DMS153 (cell line): ENCODE measurements at regions not wholly inside any gene's neighbourhood (a gene's known extent, or its start where the extent isn't known, plus 50 kb on each side); places are given as distances from the start of the nearest gene placed in this dataset.

Experiments used
- DNase-seq: peaks from one replicate; lab custom pipeline; 2025; lab: John Stamatoyannopoulos, UW

DNA sequence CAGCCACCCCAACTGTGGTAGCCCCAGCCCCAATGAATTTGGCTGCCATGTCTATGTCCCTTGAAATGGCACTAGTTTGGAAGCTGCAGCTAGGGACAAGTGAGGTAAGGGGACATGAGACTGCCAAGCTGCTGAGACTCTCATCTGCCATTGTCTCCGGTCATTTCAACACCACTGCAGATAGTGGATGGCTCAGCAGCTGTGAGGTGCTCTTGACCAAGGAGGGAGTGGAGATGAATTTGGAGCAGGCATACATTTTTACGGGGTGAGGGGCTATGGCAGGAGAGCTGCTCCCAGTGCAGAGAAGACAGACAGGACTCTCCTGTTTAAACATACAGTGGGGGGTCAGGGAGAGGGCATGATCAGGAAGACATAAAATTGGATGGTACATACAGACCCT, 315.5 kb upstream of the CAMK1G start:
- DNase-seq: no peak

DNA sequence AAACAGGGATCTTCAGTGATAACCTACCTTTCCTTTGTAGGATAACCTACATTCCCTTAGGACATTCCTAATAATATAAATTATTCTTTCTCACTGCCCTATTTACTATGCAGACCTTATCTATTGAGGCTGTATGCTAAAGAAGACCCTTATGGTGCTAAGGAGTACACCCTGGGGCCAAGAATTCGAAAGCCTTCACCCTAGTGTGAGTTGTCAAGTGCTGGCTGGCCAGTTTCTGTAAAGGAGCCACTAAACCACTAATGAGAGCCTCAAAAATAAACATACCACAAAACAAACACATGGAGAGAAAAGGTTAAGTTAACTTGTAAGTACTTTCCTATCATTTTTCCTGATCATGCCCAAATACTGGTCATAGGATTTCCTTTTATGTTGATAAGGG, 315.0 kb upstream of the CAMK1G start:
- DNase-seq: no peak

DNA sequence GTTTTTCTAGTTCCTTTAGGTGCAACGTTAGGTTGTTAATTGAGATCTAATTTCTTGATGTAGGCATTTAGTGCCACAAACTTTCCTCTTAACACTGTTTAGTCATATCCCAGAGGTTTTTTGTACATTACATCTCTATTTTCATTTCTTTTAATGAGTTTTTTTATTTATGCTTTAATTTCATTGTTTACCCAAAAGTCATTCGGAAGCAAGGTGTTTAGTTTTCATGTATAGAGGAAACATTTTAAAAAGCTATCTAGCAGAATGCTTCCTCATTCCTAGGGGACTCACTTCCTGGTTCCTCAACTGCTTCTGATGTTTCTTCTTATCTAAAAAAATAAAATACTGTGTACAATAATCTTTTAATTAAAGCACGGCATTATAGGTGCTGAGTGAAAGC, 307.2 kb upstream of the CAMK1G start:
- DNase-seq: no peak

DNA sequence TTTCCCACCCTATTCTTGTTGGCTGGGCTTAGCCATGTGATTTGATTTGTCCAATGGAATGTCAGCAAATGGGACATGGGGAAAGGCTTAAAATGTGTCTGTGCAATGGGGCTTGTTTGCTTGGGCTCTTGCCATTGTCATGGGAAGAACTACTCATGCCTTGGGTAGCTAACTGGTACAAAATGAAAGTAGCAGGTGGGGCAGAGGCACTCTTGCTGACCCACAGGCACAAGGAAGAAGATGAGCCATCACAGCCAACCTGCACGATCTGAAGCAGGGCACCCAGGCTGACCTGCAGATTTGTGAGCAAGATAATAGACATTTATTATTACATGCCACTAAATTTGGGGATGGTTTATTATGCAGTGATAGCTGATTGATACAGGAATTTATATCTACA, 305.9 kb upstream of the CAMK1G start:
- DNase-seq: no peak

DNA sequence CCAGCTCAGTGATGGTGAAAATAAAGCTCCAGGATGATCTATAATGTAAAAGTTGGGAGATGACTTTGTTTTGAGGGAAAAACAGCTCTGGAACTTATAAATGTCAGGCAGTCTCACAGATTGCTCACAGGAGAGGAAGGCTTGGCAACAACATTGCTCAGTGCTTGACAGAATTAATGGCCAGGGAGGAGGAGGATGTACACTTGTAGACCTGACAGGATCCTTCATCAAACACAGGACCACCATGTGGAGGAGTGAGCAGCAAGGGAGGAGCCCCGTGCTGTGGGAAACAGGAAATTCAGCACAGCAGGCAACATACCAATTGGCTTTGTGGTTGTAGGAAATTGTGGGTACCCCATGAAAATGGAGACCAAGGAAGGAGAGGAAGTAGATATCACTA, 291.8 kb upstream of the CAMK1G start:
- DNase-seq: no peak

DNA sequence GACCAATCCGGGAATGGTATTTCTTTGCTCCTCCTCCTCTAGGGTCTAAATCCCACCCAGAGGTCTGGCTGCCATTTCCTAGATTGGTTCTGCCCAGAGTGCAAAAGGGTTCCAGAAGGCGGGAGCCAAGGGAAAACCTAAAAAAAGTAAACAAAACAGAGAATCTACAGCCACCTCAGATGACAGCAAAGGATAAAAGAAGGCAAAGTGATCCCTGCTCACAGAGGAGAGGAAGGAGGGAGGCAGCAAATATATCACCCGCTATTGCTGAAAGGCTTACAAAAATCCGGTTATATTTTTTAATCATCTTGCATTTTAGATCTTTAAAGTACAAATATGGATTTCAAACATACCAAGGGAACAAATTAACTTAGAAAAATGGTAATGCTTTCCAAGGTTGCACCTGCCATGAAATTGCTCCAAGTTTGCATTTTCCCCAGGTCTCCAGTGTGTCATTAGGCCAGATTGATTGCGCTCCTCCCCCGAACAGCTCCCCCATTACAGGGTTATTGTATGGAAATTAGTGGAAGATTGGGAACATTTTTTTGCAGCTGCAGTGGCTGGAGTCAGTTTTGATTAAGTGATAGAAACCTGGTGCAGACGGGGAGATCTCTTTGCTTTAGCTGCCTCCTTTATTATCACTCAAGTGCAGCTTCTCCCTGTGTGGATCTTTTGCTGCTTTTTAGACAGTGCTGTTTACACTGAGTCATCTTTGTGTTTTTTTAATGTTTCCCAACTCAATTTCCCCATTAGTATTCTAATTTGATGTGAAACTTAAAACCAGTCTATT, 280.5 kb upstream of the CAMK1G start:
- DNase-seq: no peak

DNA sequence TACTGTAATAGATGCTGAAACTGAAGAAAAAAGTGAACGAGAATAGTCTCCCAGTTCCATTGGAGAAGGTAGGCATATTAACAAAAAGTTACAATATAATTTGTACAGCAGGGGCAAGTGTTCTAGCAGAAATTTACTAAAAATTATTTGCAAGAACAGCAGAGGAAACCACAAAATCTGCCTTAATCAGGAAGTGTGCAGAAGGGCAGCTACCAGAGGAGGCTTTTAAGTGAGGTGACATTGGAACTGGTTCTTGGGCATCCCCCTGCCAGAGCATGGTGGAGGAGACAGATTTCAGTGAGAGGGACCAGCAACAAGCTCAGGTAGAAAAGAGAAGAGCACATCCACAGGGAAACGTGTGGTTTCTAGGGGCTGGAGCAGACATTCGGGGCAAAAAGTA, 279.3 kb upstream of the CAMK1G start:
- DNase-seq: no peak

DNA sequence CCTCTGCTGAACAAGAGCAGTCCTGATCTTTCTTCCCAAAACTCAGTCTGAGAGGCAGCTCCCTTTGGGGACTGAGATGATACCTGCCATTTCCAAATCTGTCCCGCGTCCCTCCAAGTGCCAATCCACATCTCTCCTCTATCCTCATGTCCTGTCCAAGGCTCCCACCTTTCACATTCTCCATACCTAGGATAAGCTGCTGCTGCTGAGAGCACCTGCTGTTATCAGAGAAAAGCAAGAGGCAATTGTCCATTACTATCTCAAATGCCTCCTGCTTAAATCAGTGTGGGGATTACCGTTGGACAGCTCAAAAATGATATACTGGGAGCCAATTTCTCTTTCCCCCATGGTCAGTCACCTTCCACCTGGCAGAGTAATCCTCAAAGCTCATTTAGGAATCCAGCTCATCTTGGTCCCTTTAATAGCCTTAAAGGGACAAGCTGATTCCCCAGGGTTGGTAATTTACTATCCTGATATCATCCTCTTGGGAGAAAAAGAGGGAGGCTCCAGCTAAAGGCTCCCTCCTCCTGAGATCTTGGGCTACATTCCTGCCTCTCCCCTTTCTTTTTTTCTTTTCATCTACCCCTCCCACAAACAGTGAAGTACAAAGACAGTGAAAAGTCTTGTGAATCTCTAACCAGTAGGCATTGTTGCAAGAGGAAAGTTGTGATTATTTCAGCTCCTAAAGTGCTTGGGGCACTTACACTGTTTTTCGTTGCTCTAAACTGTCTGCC, 278.1 kb upstream of the CAMK1G start:
- DNase-seq: no peak

DNA sequence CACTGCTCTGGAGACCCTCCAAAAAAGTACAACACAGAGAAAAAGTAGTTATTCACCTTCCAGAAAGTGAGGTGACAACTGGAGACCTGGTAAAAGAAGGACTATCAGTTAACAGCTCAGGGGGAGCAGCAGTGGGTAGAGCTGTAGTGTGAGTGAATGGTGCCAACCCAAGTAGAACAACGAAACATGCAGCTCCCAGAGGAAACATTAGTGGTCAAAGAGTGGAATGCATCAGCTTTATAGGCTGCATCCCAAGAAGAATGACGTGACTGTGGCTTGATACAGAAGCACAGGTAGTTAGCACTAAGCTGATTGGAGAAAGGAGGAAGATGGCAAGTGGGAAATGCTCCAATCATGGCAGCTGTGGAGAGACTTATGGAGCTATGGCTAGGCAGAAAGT, 275.7 kb upstream of the CAMK1G start:
- DNase-seq: no peak

DNA sequence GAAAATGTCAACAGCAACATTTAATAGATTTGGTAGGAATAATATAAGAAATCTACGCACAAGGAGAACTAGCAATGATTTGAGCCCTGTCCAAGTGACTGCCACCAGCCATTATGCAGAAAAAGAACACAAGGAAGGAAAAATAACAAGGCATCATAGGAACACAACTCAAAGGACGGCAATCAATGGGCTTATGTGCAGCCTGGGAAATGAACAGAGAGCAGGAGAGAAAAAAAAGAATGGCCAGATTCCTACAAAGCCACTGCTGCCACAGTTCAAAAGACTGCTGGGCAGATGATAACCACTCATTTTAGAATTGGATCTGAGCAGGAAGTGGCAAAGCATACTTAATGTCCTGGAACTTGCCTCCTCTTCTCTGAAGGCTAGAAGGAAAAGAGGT, 274.3 kb upstream of the CAMK1G start:
- DNase-seq: no peak

DNA sequence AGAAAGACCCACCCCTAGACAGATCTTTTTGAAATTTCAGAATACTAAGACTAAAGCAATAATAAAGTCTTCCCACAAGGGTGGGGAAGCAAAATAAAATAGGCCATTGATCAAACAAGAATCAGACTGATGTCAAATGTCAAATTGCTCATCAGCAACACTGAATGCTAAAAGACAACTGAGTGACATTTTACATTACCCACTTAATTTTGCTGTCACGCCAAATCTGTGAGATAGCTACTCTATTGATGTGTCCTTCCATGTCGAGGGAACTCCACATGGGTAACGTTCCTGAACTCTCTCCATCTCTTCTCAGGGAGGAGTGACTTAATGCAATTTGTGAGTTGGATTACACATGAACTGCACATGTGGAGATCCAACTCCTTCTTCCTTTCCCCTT, 271.7 kb upstream of the CAMK1G start:
- no peak for DNase-seq

DNA sequence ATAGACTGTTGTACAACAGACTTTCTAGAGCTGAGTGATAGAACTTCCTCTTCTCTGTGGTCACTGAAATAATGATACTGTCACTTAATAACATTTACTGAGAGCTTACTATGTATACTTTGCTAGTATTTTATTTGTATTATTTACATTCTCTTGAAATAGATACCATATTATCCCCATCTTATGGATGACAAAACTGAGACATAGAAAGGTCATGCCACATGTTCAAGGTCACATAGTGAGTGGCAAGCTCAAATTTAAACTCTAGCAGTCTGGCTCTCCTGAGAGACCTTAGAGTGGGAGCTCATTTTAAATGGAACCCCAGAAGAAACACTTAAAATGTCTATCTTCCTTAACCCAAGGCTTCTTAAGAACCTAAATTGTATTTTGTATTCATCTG, 266.6 kb upstream of the CAMK1G start:
- DNase-seq: no peak

DNA sequence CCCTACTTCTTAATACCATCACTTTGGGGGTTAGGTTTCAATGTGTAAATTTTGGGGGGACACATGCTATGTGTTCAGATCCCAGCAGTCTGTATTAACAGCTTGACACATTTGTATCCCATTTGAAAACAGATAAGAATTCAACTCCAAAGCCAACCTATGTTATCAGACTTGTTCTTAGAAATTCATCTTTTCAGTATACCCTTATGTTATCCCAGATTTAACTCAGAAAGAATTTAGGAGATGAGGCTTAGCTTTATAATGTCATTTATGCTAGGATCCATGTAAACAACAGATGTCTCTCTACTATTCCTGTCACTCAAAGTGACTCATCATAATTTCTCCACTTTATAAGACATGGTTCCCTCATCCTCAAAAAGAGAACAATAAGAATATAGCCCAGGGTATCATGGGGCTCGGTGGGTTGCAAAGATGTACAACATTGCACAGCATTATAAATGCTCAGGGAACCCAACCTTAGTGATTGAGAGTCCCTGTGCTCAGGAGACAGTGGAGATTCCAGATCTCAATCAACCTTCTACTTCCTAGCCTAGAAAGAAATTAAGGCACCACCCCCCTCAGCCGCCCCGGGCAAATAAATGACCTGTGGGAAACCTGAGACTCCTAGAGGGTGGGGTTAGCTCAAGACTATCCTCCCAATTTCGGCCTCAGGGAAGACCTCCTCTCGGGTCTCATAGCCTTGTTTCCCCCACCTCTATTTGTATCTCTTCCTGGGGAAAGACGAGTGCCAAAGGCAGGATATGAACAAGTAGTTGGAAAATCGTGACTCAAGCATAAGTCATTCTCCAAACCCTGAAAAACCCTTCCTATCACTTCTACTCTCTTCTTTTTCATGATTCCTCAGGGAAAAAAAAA, 265.1 kb upstream of the CAMK1G start:
- no peak for DNase-seq

DNA sequence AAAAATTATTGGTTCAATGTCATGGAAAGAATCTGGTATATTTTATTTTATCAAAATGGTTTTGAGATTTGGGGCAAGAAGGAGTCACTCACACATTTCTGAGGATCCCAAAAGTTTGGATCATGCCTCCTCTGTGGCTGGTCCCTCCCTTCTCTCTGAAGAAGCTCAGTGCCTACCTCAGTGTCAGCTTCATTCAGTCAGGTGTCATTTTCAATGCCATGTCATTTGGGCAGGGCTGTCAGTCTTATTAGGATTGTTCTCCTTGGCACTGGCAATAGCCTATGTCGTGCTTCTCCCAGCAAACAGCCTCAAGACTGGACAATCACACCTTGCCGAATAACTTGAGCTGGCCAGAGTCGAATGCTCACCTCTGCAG, 264.5 kb upstream of the CAMK1G start:
- DNase-seq: no peak

DNA sequence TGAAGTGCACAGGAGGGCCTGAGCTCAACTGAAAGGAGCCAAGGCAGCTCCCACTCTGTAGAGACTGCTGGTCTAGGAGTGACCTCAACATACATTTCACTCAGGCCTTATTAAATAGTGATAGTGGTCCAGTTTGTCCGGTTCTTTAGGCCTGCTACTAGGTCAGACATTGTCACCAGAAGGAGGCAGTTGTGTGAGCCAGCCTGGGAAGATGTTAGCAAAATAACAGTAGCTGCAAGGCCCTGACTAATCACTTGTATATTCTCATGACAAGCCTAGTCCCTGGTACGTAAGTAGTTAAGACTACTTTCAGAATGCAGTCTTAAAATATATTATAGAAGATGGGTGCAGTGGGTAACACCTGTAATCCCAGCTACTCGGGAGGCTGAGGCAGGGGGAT, 264.0 kb upstream of the CAMK1G start:
- no peak for DNase-seq

DNA sequence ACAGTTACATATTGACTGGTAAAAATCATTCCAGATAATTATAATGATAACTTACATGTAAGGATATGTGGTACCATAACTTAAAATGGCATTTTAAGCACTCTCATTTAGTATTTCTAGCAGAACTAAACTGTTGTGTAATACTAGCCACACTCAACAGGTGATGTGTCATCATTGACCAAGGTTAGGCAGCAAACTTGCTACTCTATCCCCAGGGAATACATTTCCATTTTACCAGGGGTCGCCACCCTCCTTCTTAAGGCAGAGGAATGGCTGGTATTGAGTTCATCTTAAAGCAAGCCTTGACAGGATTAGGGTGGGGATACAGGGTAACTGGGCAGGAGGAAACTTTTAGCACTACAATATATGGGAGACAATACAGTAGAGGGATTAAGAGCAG, 259.8 kb upstream of the CAMK1G start:
- no peak for DNase-seq

DNA sequence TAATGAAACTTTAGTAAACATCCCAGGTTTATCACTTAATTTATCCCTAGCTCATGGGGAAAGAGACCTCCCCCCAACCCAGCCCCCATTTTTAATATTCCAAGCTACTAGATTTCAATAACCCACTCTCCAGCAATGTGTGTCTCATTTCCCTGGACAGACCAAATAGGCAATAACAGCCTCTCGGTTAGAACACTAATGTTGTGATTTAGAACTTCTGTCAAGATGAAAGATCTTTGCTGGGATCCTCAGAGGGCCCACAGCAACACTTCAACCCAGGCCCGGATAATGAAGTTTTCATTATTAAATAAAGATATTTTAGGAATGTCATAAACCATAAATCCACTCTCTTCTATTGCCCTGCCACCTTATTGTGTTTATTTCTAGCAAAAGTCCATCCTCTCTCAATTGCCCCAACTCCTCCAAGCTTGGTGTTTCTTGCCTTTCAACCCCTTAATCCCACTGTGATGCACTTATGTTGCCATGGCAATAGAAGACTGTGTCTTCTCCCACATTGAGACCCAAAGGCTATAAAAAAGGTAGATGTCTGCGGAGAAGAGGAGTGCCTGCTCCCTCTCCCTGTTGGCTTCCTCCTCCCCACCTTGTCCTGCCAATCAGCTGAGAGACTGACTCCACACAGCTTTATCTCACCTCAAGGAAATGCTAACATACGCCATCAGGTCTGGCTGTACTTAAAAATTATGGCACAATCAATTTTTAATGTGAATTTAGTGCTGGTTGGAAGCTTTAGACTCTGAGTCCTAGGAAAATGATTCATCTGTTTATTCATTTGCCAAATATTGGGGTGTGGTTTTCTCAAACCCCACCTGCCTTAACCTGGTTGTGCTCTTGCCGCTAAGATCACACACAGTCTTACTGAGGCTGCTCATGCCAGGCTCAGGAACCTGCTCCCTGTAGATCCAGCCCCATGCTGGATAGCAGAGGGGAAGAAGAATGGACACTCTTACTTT, 258.3 kb upstream of the CAMK1G start:
- DNase-seq: no peak

DNA sequence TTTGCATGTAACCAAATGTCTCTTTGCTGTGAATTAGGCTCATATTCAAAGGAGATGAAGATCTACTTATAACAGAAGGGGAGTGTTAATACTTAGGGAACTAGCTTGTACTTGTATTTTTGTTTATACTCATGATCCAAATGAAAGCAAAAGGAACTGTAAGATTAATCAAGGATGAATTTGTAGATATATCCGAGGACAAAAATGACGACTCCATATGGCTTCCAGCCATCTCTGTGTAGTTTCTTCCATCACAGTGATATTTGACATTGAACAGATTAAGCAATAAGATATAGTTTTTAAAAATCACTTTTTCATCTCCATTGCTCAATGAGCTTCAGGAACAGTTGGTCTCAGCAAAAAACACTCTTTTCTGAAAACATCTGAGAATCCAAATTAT, 257.4 kb upstream of the CAMK1G start:
- DNase-seq: no peak

DNA sequence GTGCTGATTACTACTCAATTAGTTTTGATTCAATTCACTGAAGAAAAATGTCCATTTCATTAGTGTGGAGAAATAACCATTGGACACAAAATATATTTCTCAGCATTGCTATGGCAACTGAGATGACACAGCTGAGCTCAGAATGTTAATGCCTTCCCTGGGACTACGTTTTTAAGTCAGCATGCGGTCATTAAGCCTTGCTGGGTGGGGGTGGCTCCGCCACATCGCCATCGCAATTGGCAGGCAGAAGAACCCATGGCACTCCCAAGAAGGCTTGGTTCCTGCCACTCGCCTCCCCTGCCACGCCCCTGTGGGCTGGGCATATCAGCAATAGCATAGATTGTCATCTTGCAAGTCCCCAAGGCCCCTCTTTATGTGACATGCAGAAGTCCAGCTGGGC, 256.7 kb upstream of the CAMK1G start:
- no peak for DNase-seq

DNA sequence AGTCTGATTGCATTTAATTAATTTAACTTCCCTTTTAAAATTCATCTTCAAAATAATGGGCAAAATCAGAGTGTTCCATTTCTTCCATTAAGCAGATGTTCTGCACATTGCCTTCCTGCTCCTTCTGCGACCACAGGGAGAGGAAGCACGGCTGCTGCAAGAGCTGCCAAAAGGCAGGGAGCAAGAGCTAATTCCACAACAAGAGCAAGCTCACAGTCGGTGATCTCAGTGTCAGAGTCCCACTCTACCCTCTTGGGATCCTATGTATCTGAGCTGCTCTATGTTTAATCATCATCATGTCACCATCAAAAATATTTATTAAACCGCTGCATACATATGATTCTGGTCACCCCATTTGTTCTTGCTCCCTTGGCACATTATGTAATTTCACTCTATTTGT, 255.3 kb upstream of the CAMK1G start:
- DNase-seq: no peak

DNA sequence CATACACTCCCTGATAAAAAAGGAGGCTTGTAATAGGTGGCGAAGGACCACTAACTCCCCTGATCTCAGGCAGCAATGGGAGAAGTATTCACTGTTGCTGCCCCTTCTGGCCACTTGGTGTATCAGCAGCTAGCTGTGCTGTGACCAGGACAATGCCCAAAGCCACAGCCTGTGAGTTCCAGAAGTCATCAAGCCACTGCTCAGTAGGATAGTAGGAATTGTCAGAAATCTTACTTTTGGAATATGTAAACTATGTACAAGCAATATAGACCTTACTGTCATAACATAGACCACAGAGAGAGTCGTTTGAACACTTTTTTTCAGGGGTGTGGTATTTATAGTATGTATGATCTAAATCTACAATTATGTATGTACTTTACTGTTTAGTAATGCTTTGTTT, 248.3 kb upstream of the CAMK1G start:
- no peak for DNase-seq

DNA sequence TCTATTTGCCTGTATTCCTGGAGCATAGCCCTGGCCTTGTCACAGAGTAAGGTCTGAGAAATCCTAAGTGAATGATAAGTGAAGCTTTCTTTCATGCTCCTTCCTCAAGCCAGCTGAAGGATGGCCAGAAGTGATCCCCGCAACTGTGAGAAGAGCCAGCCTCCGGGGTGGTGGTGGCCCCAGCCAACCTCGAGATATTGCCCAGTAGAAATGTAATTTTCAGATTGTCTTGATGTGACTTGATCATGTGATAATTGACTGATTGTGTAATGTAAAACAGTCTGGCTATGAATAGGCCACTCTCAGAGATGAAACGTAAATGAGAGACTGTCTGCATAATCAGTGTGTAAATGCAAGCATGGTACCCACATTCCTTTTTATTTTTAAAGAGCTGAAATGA, 242.4 kb upstream of the CAMK1G start:
- DNase-seq: no peak
